ENCODE measurements at regions not wholly inside any gene's neighbourhood (a gene's known extent, or its start where the extent isn't known, plus 50 kb on each side); places are given as distances from the start of the nearest gene placed in this dataset.
"Not testable (repeated sequence)": the region's sequence is repeated elsewhere in the genome, so short reads cannot be mapped to it uniquely, and the experiment has no call there.

GRCh38 chr10:123252779-123253178 is 98.6 kb downstream of the BUB3 start:
- H3K9me3 ChIP-seq (ENCODE audit: insufficient read depth, low read depth, low read length) = no peaks in the 10 kb centered on the region
- H3K4me3 ChIP-seq (ENCODE audit: low read length, poor library complexity, severe bottlenecking) = no peak overlapping the region
- H3F3A ChIP-seq (ENCODE audit: low read depth) = no peaks in the 10 kb centered on the region
- H3K4me2 ChIP-seq (ENCODE audit: low read depth, low read length, poor library complexity, severe bottlenecking) = no peak overlapping the region
- no peaks in the 10 kb centered on the region for H4K20me1 ChIP-seq (ENCODE audit: insufficient read depth, low read length, poor library complexity, severe bottlenecking)
- no peaks in the 10 kb centered on the region for H3K79me2 ChIP-seq (ENCODE audit: insufficient read depth, low read length)
- H3K27me3 ChIP-seq (ENCODE audit: insufficient read depth, low read length, poor library complexity, severe bottlenecking) = no peaks in the 10 kb centered on the region
- no peaks in the 10 kb centered on the region for H3K9me2 ChIP-seq (replicated peaks; ENCODE audit: low read depth, low read length)
- H3K4me1 ChIP-seq (ENCODE audit: insufficient read depth, low read length, poor library complexity, severe bottlenecking) = no peaks in the 10 kb centered on the region
- H3K36me3 ChIP-seq (ENCODE audit: insufficient read depth, low read length) = no peaks in the 10 kb centered on the region
- no peak overlapping the region for H3K9ac ChIP-seq (ENCODE audit: low read depth, low read length, poor library complexity, severe bottlenecking)
- TF ChIP-seq EZH2phosphoT487 (IDR thresholded peaks at IDR 0.05; ENCODE audit: borderline replicate concordance) (no peak), CTCF (conservative IDR thresholded peaks at IDR 0.05; ENCODE audit: low read length) (no peak)
- H2AFZ ChIP-seq (ENCODE audit: low read length) = no peak overlapping the region

- not testable (repeated sequence) for H3K9me3 ChIP-seq (ENCODE audit: insufficient read depth, low read depth, low read length); H3F3A ChIP-seq (ENCODE audit: low read depth); H3K27me3 ChIP-seq (ENCODE audit: insufficient read depth, low read length, poor library complexity, severe bottlenecking); H3K79me2 ChIP-seq (ENCODE audit: insufficient read depth, low read length); H4K20me1 ChIP-seq (ENCODE audit: insufficient read depth, low read length, poor library complexity, severe bottlenecking); H3K9me2 ChIP-seq (replicated peaks; ENCODE audit: low read depth, low read length); H3K9ac ChIP-seq (ENCODE audit: low read depth, low read length, poor library complexity, severe bottlenecking); H3K4me2 ChIP-seq (ENCODE audit: low read depth, low read length, poor library complexity, severe bottlenecking); H3K4me1 ChIP-seq (ENCODE audit: insufficient read depth, low read length, poor library complexity, severe bottlenecking); H3K36me3 ChIP-seq (ENCODE audit: insufficient read depth, low read length); H2AFZ ChIP-seq (ENCODE audit: low read length); H3K4me3 ChIP-seq (ENCODE audit: low read length, poor library complexity, severe bottlenecking)
Observed at GRCh38 chr10:123254343-123254742, 100.1 kb downstream of the BUB3 start.

GRCh38 chr10:123257904-123258456 is 103.8 kb downstream of the BUB3 start:
- H3K4me3 ChIP-seq (ENCODE audit: low read length, poor library complexity, severe bottlenecking) = no peak overlapping the region
- no peaks in the 10 kb centered on the region for H3K79me2 ChIP-seq (ENCODE audit: insufficient read depth, low read length)
- H3K9me3 ChIP-seq (ENCODE audit: insufficient read depth, low read depth, low read length) = no peaks in the 10 kb centered on the region
- no peak overlapping the region for H3K4me2 ChIP-seq (ENCODE audit: low read depth, low read length, poor library complexity, severe bottlenecking)
- H3K9ac ChIP-seq (ENCODE audit: low read depth, low read length, poor library complexity, severe bottlenecking) = no peak overlapping the region
- H3F3A ChIP-seq (ENCODE audit: low read depth) = no peaks in the 10 kb centered on the region
- H3K27me3 ChIP-seq (ENCODE audit: insufficient read depth, low read length, poor library complexity, severe bottlenecking) = no peaks in the 10 kb centered on the region
- no peak for TF ChIP-seq CTCF (conservative IDR thresholded peaks at IDR 0.05; ENCODE audit: low read length)
- no peaks in the 10 kb centered on the region for H3K9me2 ChIP-seq (replicated peaks; ENCODE audit: low read depth, low read length)
- no peaks in the 10 kb centered on the region for H4K20me1 ChIP-seq (ENCODE audit: insufficient read depth, low read length, poor library complexity, severe bottlenecking)
- H3K4me1 ChIP-seq (ENCODE audit: insufficient read depth, low read length, poor library complexity, severe bottlenecking) = no peaks in the 10 kb centered on the region
- H3K36me3 ChIP-seq (ENCODE audit: insufficient read depth, low read length) = no peaks in the 10 kb centered on the region
- H2AFZ ChIP-seq (ENCODE audit: low read length) = no peak overlapping the region

GRCh38 chr10:123259081-123259480 is 104.9 kb downstream of the BUB3 start:
- H3K9me3 ChIP-seq (ENCODE audit: insufficient read depth, low read depth, low read length) = no peaks in the 10 kb centered on the region
- H3K9me2 ChIP-seq (replicated peaks; ENCODE audit: low read depth, low read length) = no peaks in the 10 kb centered on the region
- no peak overlapping the region for H2AFZ ChIP-seq (ENCODE audit: low read length)
- TF ChIP-seq EZH2phosphoT487 (IDR thresholded peaks at IDR 0.05; ENCODE audit: borderline replicate concordance) (no peak), CTCF (conservative IDR thresholded peaks at IDR 0.05; ENCODE audit: low read length) (no peak)
- no peak overlapping the region for H3K4me2 ChIP-seq (ENCODE audit: low read depth, low read length, poor library complexity, severe bottlenecking)
- no peaks in the 10 kb centered on the region for H4K20me1 ChIP-seq (ENCODE audit: insufficient read depth, low read length, poor library complexity, severe bottlenecking)
- no peak overlapping the region for H3K4me3 ChIP-seq (ENCODE audit: low read length, poor library complexity, severe bottlenecking)
- H3K79me2 ChIP-seq (ENCODE audit: insufficient read depth, low read length) = no peaks in the 10 kb centered on the region
- H3K27me3 ChIP-seq (ENCODE audit: insufficient read depth, low read length, poor library complexity, severe bottlenecking) = no peaks in the 10 kb centered on the region
- no peak overlapping the region for H3K9ac ChIP-seq (ENCODE audit: low read depth, low read length, poor library complexity, severe bottlenecking)
- no peaks in the 10 kb centered on the region for H3F3A ChIP-seq (ENCODE audit: low read depth)
- H3K4me1 ChIP-seq (ENCODE audit: insufficient read depth, low read length, poor library complexity, severe bottlenecking) = no peaks in the 10 kb centered on the region
- no peaks in the 10 kb centered on the region for H3K36me3 ChIP-seq (ENCODE audit: insufficient read depth, low read length)
